ENCODE measurements at regions not wholly inside any gene's neighbourhood (a gene's known extent, or its start where the extent isn't known, plus 50 kb on each side); places are given as distances from the start of the nearest gene placed in this dataset.
A peak's percentile ranks its signal among the peaks of the same experiment; 100 is the strongest.
"Not testable (repeated sequence)": the region's sequence is repeated elsewhere in the genome, so short reads cannot be mapped to it uniquely, and the experiment has no call there.

- H3K9me3 ChIP-seq, result no peaks in the 10 kb centered on the region
- POLR2A ChIA-PET, result no interaction called here
- H3K4me1 ChIP-seq, result no peaks in the 10 kb centered on the region
- peak; percentile 43 to 55 for TF ChIP-seq CTCF (IDR thresholded peaks at IDR 0.05; ENCODE audit: insufficient read depth in 1 of 2, low read depth in 1 of 2, low read length in 1 of 2, severe bottlenecking in 1 of 2, unreplicated experiment in 1 of 2)
- CTCF ChIA-PET, result interaction anchor here (1.3 kb wide), 1 partner anchor 519 kb away, joined by 9 read pairs; no protein-coding TSS in a partner anchor
- intact Hi-C loops (cut with micrococcal nuclease; ENCODE audit: unreplicated experiment), result no loop called here
- BruUV-seq (replicated peaks), result no TSS peak
- no peak overlapping the region for H3K4me3 ChIP-seq (ENCODE audit: low read depth, low read length)
- H3K36me3 ChIP-seq (ENCODE audit: control insufficient read depth, insufficient read depth, low read length), result no peaks in the 10 kb centered on the region
- H3K36me3 Mint-ChIP-seq (ENCODE audit: insufficient read depth, unreplicated experiment), result no peaks in the 10 kb centered on the region
- H3K4me1 Mint-ChIP-seq (ENCODE audit: low read depth, unreplicated experiment), result no peaks in the 10 kb centered on the region
- H3K27me3 Mint-ChIP-seq (ENCODE audit: insufficient read depth, unreplicated experiment), result peaks cover 3% of the 10 kb centered on the region
- H3K27me3 ChIP-seq (replicated peaks; ENCODE audit: control insufficient read depth, insufficient read depth, low read length), result no peaks in the 10 kb centered on the region
- DNase-seq, result peak in 1 of 2 experiments; percentile 11
- H3K9me3 Mint-ChIP-seq (ENCODE audit: unreplicated experiment), result no peaks in the 10 kb centered on the region
- no peak overlapping the region for H3K4me3 Mint-ChIP-seq (ENCODE audit: unreplicated experiment)
- H3K27ac Mint-ChIP-seq (ENCODE audit: unreplicated experiment), result no peak overlapping the region
Measured at GRCh38 chr14:59020382-59020781, 168.1 kb upstream of the DAAM1 start.

GRCh38 chr14:59022144-59022543 is 166.3 kb upstream of the DAAM1 start:
- CTCF ChIA-PET, result no interaction called here
- no TSS peak for BruUV-seq (replicated peaks)
- no peaks in the 10 kb centered on the region for H3K9me3 Mint-ChIP-seq (ENCODE audit: unreplicated experiment)
- H3K36me3 ChIP-seq (ENCODE audit: control insufficient read depth, insufficient read depth, low read length), result no peaks in the 10 kb centered on the region
- intact Hi-C loops (cut with micrococcal nuclease; ENCODE audit: unreplicated experiment), result no loop called here
- peaks cover 4% of the 10 kb centered on the region for H3K27me3 Mint-ChIP-seq (ENCODE audit: insufficient read depth, unreplicated experiment)
- H3K4me3 Mint-ChIP-seq (ENCODE audit: unreplicated experiment), result no peak overlapping the region
- no peaks in the 10 kb centered on the region for H3K4me1 ChIP-seq
- no peak overlapping the region for H3K27ac Mint-ChIP-seq (ENCODE audit: unreplicated experiment)
- no peak for TF ChIP-seq CTCF (IDR thresholded peaks at IDR 0.05; ENCODE audit: insufficient read depth in 1 of 2, low read depth in 1 of 2, low read length in 1 of 2, severe bottlenecking in 1 of 2, unreplicated experiment in 1 of 2)
- no peak overlapping the region for H3K4me3 ChIP-seq (ENCODE audit: low read depth, low read length)
- DNase-seq, result no peak
- H3K4me1 Mint-ChIP-seq (ENCODE audit: low read depth, unreplicated experiment), result no peaks in the 10 kb centered on the region
- H3K9me3 ChIP-seq, result no peaks in the 10 kb centered on the region
- H3K36me3 Mint-ChIP-seq (ENCODE audit: insufficient read depth, unreplicated experiment), result no peaks in the 10 kb centered on the region
- POLR2A ChIA-PET, result no interaction called here
- H3K27me3 ChIP-seq (replicated peaks; ENCODE audit: control insufficient read depth, insufficient read depth, low read length), result no peaks in the 10 kb centered on the region

- Histone ChIP-seq H3K27me3 (replicated peaks; ENCODE audit: control insufficient read depth, insufficient read depth, low read length) (no peaks in the 10 kb centered on the region), H3K9me3 (no peaks in the 10 kb centered on the region), H3K4me3 (ENCODE audit: low read depth, low read length) (no peak overlapping the region), H3K36me3 (ENCODE audit: control insufficient read depth, insufficient read depth, low read length) (no peaks in the 10 kb centered on the region), H3K4me1 (no peaks in the 10 kb centered on the region)
- Mint-ChIP-seq H3K27ac (ENCODE audit: unreplicated experiment) (no peak overlapping the region), H3K4me1 (ENCODE audit: low read depth, unreplicated experiment) (peaks cover 9% of the 10 kb centered on the region), H3K4me3 (ENCODE audit: unreplicated experiment) (no peak overlapping the region), H3K36me3 (ENCODE audit: insufficient read depth, unreplicated experiment) (no peaks in the 10 kb centered on the region), H3K9me3 (ENCODE audit: unreplicated experiment) (no peaks in the 10 kb centered on the region), H3K27me3 (ENCODE audit: insufficient read depth, unreplicated experiment) (peaks cover 7% of the 10 kb centered on the region)
- intact Hi-C loops (cut with micrococcal nuclease; ENCODE audit: unreplicated experiment), result no loop called here
- no peak for DNase-seq
- BruUV-seq (replicated peaks), result no TSS peak
- CTCF ChIA-PET, result no interaction called here
- no peak for TF ChIP-seq CTCF (IDR thresholded peaks at IDR 0.05; ENCODE audit: insufficient read depth in 1 of 2, low read depth in 1 of 2, low read length in 1 of 2, severe bottlenecking in 1 of 2, unreplicated experiment in 1 of 2)
- POLR2A ChIA-PET, result no interaction called here
Measured at GRCh38 chr14:59026081-59026480, 162.4 kb upstream of the DAAM1 start.

GRCh38 chr14:59026640-59027039 is 161.8 kb upstream of the DAAM1 start:
- POLR2A ChIA-PET; DNase-seq; H3K36me3 Mint-ChIP-seq (ENCODE audit: insufficient read depth, unreplicated experiment); H3K9me3 Mint-ChIP-seq (ENCODE audit: unreplicated experiment); H3K4me1 ChIP-seq; BruUV-seq (replicated peaks); H3K4me3 ChIP-seq (ENCODE audit: low read depth, low read length); H3K27ac Mint-ChIP-seq (ENCODE audit: unreplicated experiment); CTCF ChIA-PET; H3K4me3 Mint-ChIP-seq (ENCODE audit: unreplicated experiment); H3K4me1 Mint-ChIP-seq (ENCODE audit: low read depth, unreplicated experiment); H3K9me3 ChIP-seq; H3K27me3 Mint-ChIP-seq (ENCODE audit: insufficient read depth, unreplicated experiment); intact Hi-C loops (cut with micrococcal nuclease; ENCODE audit: unreplicated experiment); H3K27me3 ChIP-seq (replicated peaks; ENCODE audit: control insufficient read depth, insufficient read depth, low read length); H3K36me3 ChIP-seq (ENCODE audit: control insufficient read depth, insufficient read depth, low read length): not testable (repeated sequence)
